Suppressor macrophage (primary cell): ENCODE measurements at regions not wholly inside any gene's neighbourhood (a gene's known extent, or its start where the extent isn't known, plus 50 kb on each side); places are given as distances from the start of the nearest gene placed in this dataset.
"Not testable (repeated sequence)": the region's sequence is repeated elsewhere in the genome, so short reads cannot be mapped to it uniquely, and the experiment has no call there.

ENCODE experiments used
- DNase-seq, 4 experiments: peaks; one replicate each; pipeline ENCODE4 v3.0.0-alpha.2; 2020 to 2022

GRCh38 chr1:191519519-191519918, 638.7 kb upstream of the RGS18 start:
- DNase-seq: no peak

DNA sequence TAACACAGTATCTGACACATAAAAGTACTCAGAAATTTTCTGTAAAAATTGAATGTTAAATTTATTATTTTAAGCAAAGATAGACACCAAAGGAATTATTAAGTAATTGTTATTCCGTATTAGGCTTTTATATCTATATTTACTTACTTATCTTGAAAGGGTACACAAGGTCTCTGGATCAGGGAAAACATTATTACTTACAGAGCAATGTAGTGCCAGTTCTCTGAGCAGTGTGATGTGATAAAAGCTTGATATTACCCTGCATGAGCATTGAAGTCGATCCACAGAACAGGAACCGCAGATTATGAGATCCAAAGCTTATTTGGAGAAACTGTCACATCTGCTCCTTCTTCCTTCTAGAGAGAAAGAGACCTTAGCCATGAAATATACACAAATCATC, 637.9 kb upstream of the RGS18 start:
- no peak for DNase-seq

DNA sequence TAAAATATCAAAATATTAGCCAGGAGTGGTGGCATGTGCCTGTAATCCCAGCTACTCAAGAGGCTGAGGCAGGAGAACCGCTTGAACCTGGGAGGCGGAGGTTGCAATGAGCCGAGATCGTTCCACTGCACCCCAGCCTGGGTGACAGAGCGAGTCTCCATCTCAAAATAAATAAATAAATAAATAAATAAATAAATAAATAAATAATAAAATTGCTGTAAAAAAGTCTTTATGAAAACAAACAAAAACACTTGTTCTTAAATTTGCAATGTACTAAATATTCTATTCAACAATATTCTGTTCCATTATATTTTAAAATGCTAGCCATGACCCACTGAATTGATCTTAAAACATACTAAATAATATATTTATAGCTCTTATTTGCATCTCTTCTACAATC, 632.3 kb upstream of the RGS18 start:
- DNase-seq: not testable (repeated sequence)

DNA sequence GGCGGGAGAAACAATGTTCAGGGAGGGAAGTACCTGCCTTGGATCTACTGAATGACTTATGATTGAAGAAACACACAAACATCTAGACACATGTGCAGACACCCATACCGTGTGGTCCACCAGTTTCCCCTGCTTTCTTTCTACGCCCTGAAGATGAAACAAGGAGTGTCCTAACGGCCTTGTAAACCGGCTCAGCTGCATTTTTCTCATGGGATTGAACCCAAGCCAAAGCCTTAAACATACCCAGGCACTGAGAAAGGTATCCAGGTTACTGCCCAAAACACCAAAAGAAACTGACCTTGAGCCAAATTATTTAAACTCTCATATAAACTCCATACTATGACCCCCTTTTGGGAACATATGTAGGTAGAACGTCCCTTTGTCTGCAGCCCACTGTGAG, 630.0 kb upstream of the RGS18 start:
- no peak for DNase-seq

DNA sequence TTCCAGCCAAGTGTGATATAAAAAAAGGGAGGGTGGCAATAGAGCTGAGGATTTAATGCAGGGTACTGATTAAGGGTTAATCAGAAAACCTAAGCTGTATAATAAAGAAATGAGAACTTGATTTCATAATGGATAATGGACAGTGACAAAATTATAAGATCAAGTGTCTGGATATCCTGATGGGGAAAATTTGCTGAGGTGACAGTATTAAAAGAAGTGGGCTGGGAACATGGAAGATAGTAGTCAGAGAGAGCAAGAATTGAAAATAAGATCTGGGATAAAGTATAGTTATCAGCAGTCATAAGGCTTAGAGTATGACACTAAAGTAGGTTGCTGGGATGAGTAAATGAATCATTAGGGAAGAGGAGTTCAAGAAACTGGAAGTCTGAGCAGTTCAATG, 627.3 kb upstream of the RGS18 start:
- DNase-seq: peak in 1 of 4 experiments; percentile 6

- DNase-seq: no peak
Observed at GRCh38 chr1:191533254-191533653, 625.0 kb upstream of the RGS18 start.

GRCh38 chr1:191536791-191537429, 621.4 kb upstream of the RGS18 start:
- no peak for DNase-seq

GRCh38 chr1:191541758-191542157, 616.5 kb upstream of the RGS18 start:
- no peak for DNase-seq

GRCh38 chr1:191542444-191542843, 615.8 kb upstream of the RGS18 start:
- no peak for DNase-seq

GRCh38 chr1:191546803-191547202, 611.5 kb upstream of the RGS18 start:
- no peak for DNase-seq

DNA sequence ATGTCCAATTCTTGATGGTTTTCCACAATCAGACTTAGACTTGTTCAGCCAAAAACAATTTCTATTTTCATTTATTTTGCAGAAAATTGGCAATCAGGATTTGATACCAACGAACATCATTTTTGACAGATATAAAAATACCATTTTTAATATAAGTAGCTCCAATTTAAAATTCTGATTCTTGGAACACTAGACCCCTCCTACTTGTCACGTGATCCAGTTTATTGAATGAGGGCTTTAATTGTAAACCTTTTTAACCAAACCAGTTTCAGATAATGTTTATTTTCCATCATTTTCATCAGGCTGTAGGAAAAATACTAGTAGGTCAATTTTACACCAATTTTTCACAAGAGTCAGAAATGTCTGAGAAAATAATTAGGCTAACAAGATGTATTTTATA, 607.2 kb upstream of the RGS18 start:
- DNase-seq: no peak

- no peak for DNase-seq
Observed at GRCh38 chr1:191558379-191558778, 599.9 kb upstream of the RGS18 start.

GRCh38 chr1:191561276-191561675, 597.0 kb upstream of the RGS18 start:
- DNase-seq: no peak

- no peak for DNase-seq
Observed at GRCh38 chr1:191564275-191564674, 594.0 kb upstream of the RGS18 start.

GRCh38 chr1:191572479-191572878, 585.8 kb upstream of the RGS18 start:
- DNase-seq: no peak

- no peak for DNase-seq
Observed at GRCh38 chr1:191575180-191575579, 583.1 kb upstream of the RGS18 start.

- DNase-seq: no peak
Observed at GRCh38 chr1:191575746-191576145, 582.5 kb upstream of the RGS18 start.

DNA sequence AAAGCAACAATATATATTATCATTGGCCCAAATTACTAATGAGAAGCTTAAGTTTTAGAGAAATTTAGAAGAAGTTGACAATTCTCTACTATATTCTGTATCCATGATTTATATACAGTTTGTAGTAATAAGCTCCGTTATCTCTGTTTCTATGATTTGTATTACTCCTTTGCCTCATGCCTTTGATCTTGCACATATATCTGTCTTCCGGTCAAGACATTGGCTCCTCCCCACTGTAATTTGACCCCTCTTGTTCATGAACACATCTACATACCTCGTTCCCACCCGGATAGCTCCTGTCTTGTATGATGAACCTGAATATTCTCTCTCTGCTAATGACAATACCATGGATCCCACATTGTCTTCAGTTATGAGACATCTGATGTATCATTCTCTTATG, 581.0 kb upstream of the RGS18 start:
- DNase-seq: no peak

DNA sequence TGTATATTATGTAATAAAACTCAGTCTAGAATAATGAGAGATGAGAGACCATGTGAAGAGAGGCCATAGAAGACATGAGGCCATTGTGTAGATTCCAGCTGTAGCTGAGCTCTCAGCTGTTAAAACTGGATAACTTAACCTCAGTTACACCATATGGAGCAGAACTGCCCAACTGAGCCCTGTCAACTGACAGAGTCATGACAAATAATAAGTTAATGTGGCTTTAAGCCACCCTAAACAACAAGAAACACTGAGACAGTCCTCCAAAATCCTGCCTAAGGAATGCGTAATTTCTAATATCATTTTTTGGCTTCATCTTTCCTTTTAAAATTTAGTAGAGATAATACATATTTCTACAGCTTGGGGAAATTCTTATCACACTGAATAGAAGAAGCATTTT, 580.0 kb upstream of the RGS18 start:
- DNase-seq: no peak

DNA sequence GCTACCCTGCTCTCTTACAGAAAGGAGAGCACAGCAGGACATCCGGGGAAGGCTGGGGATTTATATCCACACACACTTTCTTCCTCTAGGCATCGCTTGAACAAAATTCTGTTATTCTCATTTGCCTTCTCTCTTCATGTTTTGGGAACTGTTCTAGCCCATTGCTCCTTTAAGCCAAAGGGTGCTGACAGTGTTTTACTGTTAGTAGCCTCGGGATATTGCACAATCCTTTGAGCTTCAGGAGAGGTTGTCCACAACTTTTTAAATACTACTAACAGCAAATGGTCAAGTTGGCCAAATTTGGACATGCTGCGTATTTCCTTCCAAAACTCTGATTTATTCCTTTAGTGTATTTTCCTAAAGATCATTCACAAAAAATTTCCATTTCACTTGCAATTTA, 579.2 kb upstream of the RGS18 start:
- peak in 1 of 4 experiments; percentile 2 for DNase-seq

- peak in 3 of 4 experiments; percentile 1 to 36 (median 24) for DNase-seq
Observed at GRCh38 chr1:191582169-191582568, 576.1 kb upstream of the RGS18 start.

- no peak for DNase-seq
Observed at GRCh38 chr1:191585095-191585494, 573.2 kb upstream of the RGS18 start.

DNA sequence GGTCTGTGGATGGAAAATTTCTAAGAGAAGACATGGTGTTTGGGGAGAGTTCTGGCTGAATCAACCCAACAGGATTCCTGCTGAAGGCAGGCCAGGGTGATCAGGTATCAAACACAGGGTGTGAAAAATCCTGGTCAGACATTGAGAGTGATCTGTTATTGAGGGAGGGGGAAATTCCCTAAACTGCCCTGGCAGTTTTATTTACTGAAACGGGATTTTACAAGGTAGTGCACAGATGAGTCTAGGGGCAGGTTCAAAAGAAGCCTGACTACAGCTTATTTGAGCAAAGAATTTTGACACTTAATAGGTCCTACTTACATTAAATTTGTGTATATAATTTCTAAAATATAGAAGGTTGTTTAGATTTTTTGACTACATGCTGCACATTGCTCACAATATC, 569.4 kb upstream of the RGS18 start:
- DNase-seq: no peak

DNA sequence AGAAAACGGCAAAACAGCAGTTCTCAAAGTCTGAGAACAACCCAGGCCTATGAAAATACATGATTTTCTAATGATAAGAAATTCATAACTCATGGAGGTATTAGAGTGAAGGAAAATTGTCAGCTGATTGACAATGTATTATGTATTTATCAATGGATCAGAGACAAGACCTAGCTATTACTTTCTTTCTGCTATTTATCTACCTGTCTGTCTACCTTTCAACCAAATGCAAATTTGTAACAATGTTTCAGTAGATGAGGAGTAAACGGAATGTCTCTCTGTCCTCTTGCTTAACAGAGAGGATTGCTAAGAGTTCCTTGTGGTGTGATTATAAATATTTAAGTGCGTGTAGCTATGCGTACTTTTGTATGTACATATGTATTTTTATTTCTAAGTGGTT, 568.7 kb upstream of the RGS18 start:
- no peak for DNase-seq

GRCh38 chr1:191590578-191590977, 567.7 kb upstream of the RGS18 start:
- DNase-seq: no peak
